K562 (cell line): ENCODE measurements at regions not wholly inside any gene's neighbourhood (a gene's known extent, or its start where the extent isn't known, plus 50 kb on each side); places are given as distances from the start of the nearest gene placed in this dataset.

Experiments
- CCAR2 ChIP-seq: fragments of 200-400 bp; formaldehyde crosslinking; IDR thresholded peaks from 2 replicates; pipeline ENCODE4 v1.6.1; 2017; ENCODE audit warnings: mild to moderate bottlenecking, low read depth, low read length
- ESRRA ChIP-seq: fragments of 450-650 bp; IDR thresholded peaks from 2 replicates; pipeline ENCODE4 v1.6.1; 2014; ENCODE audit warnings: low read depth, mild to moderate bottlenecking, moderate library complexity, borderline replicate concordance
- ETV5 ChIP-seq: sonication (generic); formaldehyde crosslinking; IDR thresholded peaks from 2 replicates; pipeline ENCODE4 v1.4.0; 2020; ENCODE audit warnings: low read depth, mild to moderate bottlenecking, missing genetic modification reagents
- FOXK2 ChIP-seq, 2 experiments: fragments of 450-650 bp; IDR thresholded peaks in 1 of 2; conservative IDR thresholded peaks in 1 of 2; 2 replicates each; pipeline ENCODE4 v1.6.1; 2016; ENCODE audit warnings: low read depth in 2 of 2, mild to moderate bottlenecking in 1 of 2
- LEF1 ChIP-seq: fragments of 450-650 bp; IDR thresholded peaks from 2 replicates; pipeline ENCODE4 v1.6.1; 2016; ENCODE audit warnings: mild to moderate bottlenecking
- NFIX ChIP-seq: fragments of 250-450 bp; sonication (Bioruptor Pico); IDR thresholded peaks from 2 replicates; pipeline ENCODE4 v1.4.0; 2020; ENCODE audit warnings: low read depth, mild to moderate bottlenecking, moderate library complexity
- POLR2AphosphoS5 ChIP-seq: IDR thresholded peaks from 2 replicates; pipeline ENCODE4 v1.6.1; 2011; ENCODE audit warnings: mild to moderate bottlenecking, low read depth, low read length, moderate library complexity; ENCODE audit not compliant: control insufficient read depth, insufficient read depth
- RAD21 ChIP-seq, 2 experiments: fragments of 250-450 bp in 1 of 2; fragments of 450-650 bp in 1 of 2; sonication (Bioruptor Pico) in 1 of 2; formaldehyde crosslinking in 1 of 2; IDR thresholded peaks in 1 of 2; conservative IDR thresholded peaks in 1 of 2; 2 replicates each; pipeline versions ENCODE4 v1.4.0 to v1.8.0; 2020 to 2022; ENCODE audit warnings: mild to moderate bottlenecking in 2 of 2, moderate library complexity in 1 of 2
- SP2 ChIP-seq: IDR thresholded peaks from 2 replicates; pipeline ENCODE4 v1.6.1; 2011; ENCODE audit warnings: mild to moderate bottlenecking, low read depth, low read length, moderate library complexity; ENCODE audit not compliant: poor library complexity, severe bottlenecking; ENCODE audit errors: extremely low read depth
- ZNF184 ChIP-seq: sonication (generic); formaldehyde crosslinking; IDR thresholded peaks from 2 replicates; pipeline ENCODE4 v1.5.0; 2020; ENCODE audit warnings: missing genetic modification reagents
- ZNF274 ChIP-seq: IDR thresholded peaks from 2 replicates; pipeline ENCODE4 v1.6.1; 2011; ENCODE audit warnings: low read depth, mild to moderate bottlenecking, low read length, moderate library complexity, borderline replicate concordance
- TF ChIP-seq, protein P1 (sequence below): sonication (generic); formaldehyde crosslinking; IDR thresholded peaks from 2 replicates; pipeline ENCODE4 v1.8.1; 2022; ENCODE audit warnings: missing genetic modification reagents
- TF ChIP-seq, protein P2 (sequence below), 2 experiments: fragments of 450-650 bp; IDR thresholded peaks; 2 replicates each; pipeline ENCODE4 v1.6.1; 2016; ENCODE audit warnings: mild to moderate bottlenecking in 2 of 2, borderline replicate concordance in 1 of 2, low read depth in 1 of 2, moderate library complexity in 1 of 2

DNA sequence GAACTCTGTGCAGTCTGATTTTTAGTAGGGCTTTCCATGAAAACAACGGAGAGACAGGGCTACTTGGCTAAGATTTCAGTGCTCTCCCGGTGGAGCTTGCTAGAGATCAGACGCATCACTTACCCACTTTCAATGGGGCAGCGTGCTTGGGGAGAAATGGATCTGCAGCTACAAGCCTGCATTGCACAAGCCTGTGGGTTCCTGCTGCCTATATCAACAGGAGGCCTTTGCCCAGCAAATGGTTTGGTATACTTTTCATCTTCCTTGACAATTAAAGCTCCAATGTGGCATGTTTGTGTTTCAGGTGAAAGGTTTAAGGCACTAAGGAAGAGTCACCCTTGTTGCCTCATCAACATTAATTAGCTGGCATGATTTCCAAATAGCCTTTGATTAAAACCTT lies 136.0 kb upstream of the FOXQ1 start:
- TF ChIP-seq LEF1 (no peak), CCAR2 (no peak), ESRRA (no peak), SP2 (no peak), ETV5 (CRISPR knock-in tag) (no peak), RAD21 (CRISPR knock-in tag; conservative IDR thresholded peaks at IDR 0.05 in 1 of 2, IDR thresholded peaks at IDR 0.05 in 1 of 2) (no peak), ZNF184 (no peak), NFIX (no peak), ZNF274 (no peak), FOXK2 (conservative IDR thresholded peaks at IDR 0.05 in 1 of 2, IDR thresholded peaks at IDR 0.05 in 1 of 2; ENCODE audit: low read depth in 2 of 2) (no peak), POLR2AphosphoS5 (no peak)
- TF ChIP-seq, protein P1, sequence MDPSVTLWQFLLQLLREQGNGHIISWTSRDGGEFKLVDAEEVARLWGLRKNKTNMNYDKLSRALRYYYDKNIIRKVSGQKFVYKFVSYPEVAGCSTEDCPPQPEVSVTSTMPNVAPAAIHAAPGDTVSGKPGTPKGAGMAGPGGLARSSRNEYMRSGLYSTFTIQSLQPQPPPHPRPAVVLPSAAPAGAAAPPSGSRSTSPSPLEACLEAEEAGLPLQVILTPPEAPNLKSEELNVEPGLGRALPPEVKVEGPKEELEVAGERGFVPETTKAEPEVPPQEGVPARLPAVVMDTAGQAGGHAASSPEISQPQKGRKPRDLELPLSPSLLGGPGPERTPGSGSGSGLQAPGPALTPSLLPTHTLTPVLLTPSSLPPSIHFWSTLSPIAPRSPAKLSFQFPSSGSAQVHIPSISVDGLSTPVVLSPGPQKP, result no peak
- TF ChIP-seq, protein P2, sequence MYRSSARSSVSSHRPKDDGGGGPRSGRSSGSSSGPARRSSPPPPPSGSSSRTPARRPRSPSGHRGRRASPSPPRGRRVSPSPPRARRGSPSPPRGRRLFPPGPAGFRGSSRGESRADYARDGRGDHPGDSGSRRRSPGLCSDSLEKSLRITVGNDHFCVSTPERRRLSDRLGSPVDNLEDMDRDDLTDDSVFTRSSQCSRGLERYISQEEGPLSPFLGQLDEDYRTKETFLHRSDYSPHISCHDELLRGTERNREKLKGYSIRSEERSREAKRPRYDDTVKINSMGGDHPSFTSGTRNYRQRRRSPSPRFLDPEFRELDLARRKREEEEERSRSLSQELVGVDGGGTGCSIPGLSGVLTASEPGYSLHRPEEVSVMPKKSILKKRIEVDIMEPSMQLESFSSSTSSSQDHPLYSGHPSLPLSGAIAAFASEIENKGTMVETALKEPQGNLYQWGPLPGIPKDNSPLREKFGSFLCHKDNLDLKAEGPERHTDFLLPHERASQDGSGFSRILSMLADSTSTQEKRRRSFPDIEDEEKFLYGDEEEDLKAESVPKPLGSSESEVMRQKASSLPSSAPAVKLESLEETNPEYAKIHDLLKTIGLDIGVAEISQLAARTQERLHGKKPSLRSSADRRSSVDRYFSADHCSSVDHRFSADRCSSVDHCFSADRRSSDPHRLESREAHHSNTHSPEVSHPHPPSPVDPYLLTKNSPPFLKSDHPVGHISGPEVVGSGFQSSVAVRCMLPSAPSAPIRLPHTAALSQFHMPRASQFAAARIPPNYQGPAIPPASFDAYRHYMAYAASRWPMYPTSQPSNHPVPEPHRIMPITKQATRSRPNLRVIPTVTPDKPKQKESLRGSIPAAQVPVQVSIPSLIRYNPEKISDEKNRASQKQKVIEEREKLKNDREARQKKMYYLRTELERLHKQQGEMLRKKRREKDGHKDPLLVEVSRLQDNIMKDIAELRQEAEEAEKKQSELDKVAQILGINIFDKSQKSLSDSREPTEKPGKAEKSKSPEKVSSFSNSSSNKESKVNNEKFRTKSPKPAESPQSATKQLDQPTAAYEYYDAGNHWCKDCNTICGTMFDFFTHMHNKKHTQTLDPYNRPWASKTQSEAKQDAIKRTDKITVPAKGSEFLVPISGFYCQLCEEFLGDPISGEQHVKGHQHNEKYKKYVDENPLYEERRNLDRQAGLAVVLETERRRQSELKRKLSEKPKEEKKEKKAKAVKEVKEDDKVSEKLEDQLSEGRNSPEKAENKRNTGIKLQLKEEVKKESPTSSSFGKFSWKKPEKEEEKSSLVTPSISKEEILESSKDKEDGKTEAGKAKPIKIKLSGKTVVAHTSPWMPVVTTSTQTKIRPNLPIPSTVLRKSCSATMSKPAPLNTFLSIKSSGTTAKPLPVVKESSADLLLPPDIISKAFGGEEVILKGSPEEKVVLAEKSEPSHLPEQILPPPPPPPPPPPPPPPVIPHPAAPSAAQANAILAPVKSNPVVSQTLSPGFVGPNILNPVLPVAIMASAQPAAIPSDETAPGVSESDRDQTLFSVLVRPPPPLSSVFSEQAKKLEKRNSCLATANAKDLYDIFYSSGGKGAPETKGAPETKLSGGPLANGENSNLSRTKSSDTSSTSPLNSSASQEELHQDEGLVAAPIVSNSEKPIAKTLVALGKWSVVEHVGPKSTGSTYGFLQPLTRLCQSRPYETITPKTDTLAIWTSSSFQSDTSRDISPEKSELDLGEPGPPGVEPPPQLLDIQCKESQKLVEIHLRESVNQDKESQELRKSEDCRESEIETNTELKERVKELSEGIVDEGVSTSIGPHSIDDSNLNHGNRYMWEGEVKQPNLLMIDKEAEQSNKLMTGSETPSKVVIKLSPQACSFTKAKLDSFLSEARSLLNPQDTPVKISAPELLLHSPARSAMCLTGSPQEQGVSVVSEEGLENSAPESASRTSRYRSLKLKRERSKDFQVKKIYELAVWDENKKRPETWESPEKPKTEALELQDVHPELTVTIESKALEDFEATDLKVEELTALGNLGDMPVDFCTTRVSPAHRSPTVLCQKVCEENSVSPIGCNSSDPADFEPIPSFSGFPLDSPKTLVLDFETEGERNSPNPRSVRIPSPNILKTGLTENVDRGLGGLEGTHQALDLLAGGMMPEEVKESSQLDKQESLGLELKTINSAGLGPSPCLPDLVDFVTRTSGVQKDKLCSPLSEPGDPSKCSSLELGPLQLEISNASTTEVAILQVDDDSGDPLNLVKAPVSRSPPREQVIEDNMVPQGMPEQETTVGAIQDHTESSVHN (IDR thresholded peaks at IDR 0.05; ENCODE audit: borderline replicate concordance in 1 of 2, low read depth in 1 of 2), result no peak
